Caco-2 (cell line): ENCODE measurements at regions not wholly inside any gene's neighbourhood (a gene's known extent, or its start where the extent isn't known, plus 50 kb on each side); places are given as distances from the start of the nearest gene placed in this dataset.
A peak's percentile ranks its signal among the peaks of the same experiment; 100 is the strongest.

Experiments used
- BruUV-seq: library from RNA; stranded (reverse); fragments of 400-500 nt; replicated peaks from 2 replicates; lab custom pipeline; 2021; lab: Mats Ljungman, UMichigan
- CTCF ChIA-PET: fragments of 300-600 bp; sonication (Branson Sonifier 250); formaldehyde crosslinking; loops from one replicate; lab custom pipeline; 2022; ENCODE audit warnings: antibody characterized with exemption; lab: Charles Lee
- POLR2A ChIA-PET: fragments of 300-600 bp; sonication (Branson Sonifier 250); formaldehyde crosslinking; loops from one replicate; lab custom pipeline; 2022; ENCODE audit warnings: antibody characterized with exemption; lab: Charles Lee
- DNase-seq, 2 experiments: peaks; one replicate each; pipeline versions ENCODE4 v3.0.0 to v3.0.0-alpha.2; 2020 to 2022
- H3K27me3 ChIP-seq: replicated peaks from 2 replicates; pipeline ENCODE4 v1.6.0; 2011; ENCODE audit warnings: low read length; ENCODE audit not compliant: control insufficient read depth, insufficient read depth
- H3K36me3 ChIP-seq: 2 replicates; pipeline ENCODE4 v1.5.1; 2011; ENCODE audit warnings: low read length; ENCODE audit not compliant: control insufficient read depth, insufficient read depth
- H3K4me1 ChIP-seq: fragments of 250-450 bp; sonication (Bioruptor Pico); 2 replicates; pipeline ENCODE4 v1.5.1; 2020; ENCODE audit warnings: mild to moderate bottlenecking
- H3K4me3 ChIP-seq: 2 replicates; pipeline ENCODE4 v1.5.1; 2011; ENCODE audit warnings: low read depth, mild to moderate bottlenecking, control low read depth, low read length
- H3K9me3 ChIP-seq: fragments of 250-450 bp; sonication (Bioruptor Pico); 2 replicates; pipeline ENCODE4 v1.5.1; 2020; ENCODE audit warnings: mild to moderate bottlenecking, moderate library complexity
- H3K27ac Mint-ChIP-seq: one replicate; pipeline ENCODE4 v1.8.0; 2022; ENCODE audit warnings: mixed read lengths; ENCODE audit not compliant: unreplicated experiment
- H3K27me3 Mint-ChIP-seq: one replicate; pipeline ENCODE4 v1.8.0; 2022; ENCODE audit warnings: mixed read lengths; ENCODE audit not compliant: insufficient read depth, unreplicated experiment
- H3K36me3 Mint-ChIP-seq: one replicate; pipeline ENCODE4 v1.8.0; 2022; ENCODE audit warnings: mild to moderate bottlenecking, mixed read lengths; ENCODE audit not compliant: insufficient read depth, unreplicated experiment
- H3K4me1 Mint-ChIP-seq: one replicate; pipeline ENCODE4 v1.8.0; 2022; ENCODE audit warnings: low read depth, mixed read lengths; ENCODE audit not compliant: unreplicated experiment
- H3K4me3 Mint-ChIP-seq: one replicate; pipeline ENCODE4 v1.8.0; 2022; ENCODE audit warnings: mild to moderate bottlenecking, moderate library complexity, mixed read lengths; ENCODE audit not compliant: unreplicated experiment
- H3K9me3 Mint-ChIP-seq: one replicate; pipeline ENCODE4 v1.8.0; 2022; ENCODE audit warnings: mixed read lengths; ENCODE audit not compliant: unreplicated experiment
- intact Hi-C: fragments of 100-400 bp; cut with micrococcal nuclease; formaldehyde crosslinking; loops from one replicate; pipeline ENCODE4 v1.10.0; 2022; ENCODE audit not compliant: unreplicated experiment
- TF ChIP-seq, protein P1 (sequence below), 2 experiments: fragments of 200-600 bp in 1 of 2; IDR thresholded peaks; 1 replicate in 1 of 2; 2 replicates in 1 of 2; pipeline versions ENCODE4 v1.5.1 to v1.8.0; 2011 to 2022; ENCODE audit warnings: antibody characterized with exemption in 1 of 2, control low read depth in 1 of 2, inconsistent platforms in 1 of 2, low read depth in 1 of 2, low read length in 1 of 2, mild to moderate bottlenecking in 1 of 2, moderate library complexity in 1 of 2; ENCODE audit not compliant: insufficient read depth in 1 of 2, severe bottlenecking in 1 of 2, unreplicated experiment in 1 of 2

DNA sequence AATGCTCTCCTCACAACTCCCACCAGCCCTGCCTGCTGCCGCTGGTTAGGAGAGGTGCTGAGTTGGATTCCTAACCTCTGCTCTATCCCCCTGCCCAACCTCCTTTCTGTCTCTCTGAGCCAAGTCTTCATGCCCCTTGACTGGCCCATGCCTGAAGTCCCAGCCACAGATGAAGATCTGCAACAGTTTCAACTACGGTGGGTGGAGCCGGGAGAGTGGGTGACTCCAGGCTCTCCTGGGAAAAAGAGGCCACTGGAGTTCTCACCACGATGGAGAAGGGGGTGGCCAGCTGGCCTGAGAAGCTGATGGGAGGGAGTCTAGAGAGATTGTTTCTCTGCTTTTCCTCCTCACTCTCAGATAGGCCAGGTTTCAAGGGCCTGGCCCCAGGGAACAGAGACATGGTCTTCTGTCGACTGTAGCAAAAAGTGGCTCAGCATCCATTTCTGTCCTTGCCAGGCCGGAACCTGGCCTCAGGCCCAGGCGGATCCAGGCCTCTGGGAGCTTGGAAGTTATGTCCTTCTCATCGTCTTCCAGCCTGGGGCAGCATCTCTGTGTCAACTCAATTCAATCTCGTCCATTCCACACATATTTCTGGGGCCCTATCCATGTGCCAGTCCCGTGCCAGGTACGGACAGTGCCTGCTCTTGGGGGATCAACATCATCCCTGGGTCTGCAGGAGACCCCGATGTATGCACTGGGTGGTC lies 75.3 kb downstream of the INHBB start:
- Mint-ChIP-seq H3K36me3 (no peaks in the 10 kb centered on the region), H3K27ac (no peak overlapping the region), H3K9me3 (no peaks in the 10 kb centered on the region), H3K4me3 (no peak overlapping the region), H3K4me1 (no peaks in the 10 kb centered on the region), H3K27me3 (no peaks in the 10 kb centered on the region)
- ChIA-PET CTCF (no interaction called here), POLR2A (no interaction called here)
- TF ChIP-seq, protein P1, sequence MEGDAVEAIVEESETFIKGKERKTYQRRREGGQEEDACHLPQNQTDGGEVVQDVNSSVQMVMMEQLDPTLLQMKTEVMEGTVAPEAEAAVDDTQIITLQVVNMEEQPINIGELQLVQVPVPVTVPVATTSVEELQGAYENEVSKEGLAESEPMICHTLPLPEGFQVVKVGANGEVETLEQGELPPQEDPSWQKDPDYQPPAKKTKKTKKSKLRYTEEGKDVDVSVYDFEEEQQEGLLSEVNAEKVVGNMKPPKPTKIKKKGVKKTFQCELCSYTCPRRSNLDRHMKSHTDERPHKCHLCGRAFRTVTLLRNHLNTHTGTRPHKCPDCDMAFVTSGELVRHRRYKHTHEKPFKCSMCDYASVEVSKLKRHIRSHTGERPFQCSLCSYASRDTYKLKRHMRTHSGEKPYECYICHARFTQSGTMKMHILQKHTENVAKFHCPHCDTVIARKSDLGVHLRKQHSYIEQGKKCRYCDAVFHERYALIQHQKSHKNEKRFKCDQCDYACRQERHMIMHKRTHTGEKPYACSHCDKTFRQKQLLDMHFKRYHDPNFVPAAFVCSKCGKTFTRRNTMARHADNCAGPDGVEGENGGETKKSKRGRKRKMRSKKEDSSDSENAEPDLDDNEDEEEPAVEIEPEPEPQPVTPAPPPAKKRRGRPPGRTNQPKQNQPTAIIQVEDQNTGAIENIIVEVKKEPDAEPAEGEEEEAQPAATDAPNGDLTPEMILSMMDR (IDR thresholded peaks at IDR 0.05; ENCODE audit: insufficient read depth in 1 of 2, low read depth in 1 of 2, low read length in 1 of 2, severe bottlenecking in 1 of 2, unreplicated experiment in 1 of 2): no peak
- no TSS peak for BruUV-seq
- no peak overlapping the region for H3K4me3 ChIP-seq
- DNase-seq: no peak
- peaks cover 7% of the 10 kb centered on the region; the same call in 1 of the 2 replicates for H3K4me1 ChIP-seq
- H3K36me3 ChIP-seq: no peaks in the 10 kb centered on the region
- no peaks in the 10 kb centered on the region for H3K9me3 ChIP-seq
- H3K27me3 ChIP-seq: no peaks in the 10 kb centered on the region
- intact Hi-C loops: no loop called here

DNA sequence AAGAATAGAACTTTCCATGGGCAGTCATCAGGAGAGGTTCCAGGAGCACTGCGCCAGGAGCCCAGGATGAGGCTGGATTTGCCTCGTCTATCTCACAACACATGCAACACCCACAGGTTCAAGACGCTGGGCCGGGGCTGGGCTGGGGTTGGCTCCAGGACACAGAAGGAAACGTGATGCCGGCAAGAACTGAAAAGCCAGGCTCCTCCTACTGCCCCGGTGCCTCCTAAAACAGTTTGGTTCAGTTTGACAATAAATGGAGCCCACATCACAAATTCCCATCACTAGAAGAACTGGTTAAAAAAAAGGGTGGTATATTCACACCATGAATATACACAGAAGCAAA lies 75.9 kb downstream of the INHBB start:
- TF ChIP-seq, protein P1 (IDR thresholded peaks at IDR 0.05; ENCODE audit: insufficient read depth in 1 of 2, low read depth in 1 of 2, low read length in 1 of 2, severe bottlenecking in 1 of 2, unreplicated experiment in 1 of 2): no peak
- H3K27ac Mint-ChIP-seq: no peak overlapping the region
- Histone ChIP-seq H3K36me3 (no peaks in the 10 kb centered on the region), H3K27me3 (no peaks in the 10 kb centered on the region), H3K4me3 (no peak overlapping the region), H3K9me3 (no peaks in the 10 kb centered on the region), H3K4me1 (peaks cover 7% of the 10 kb centered on the region; the same call in 1 of the 2 replicates)
- no peak overlapping the region for H3K4me3 Mint-ChIP-seq
- H3K36me3 Mint-ChIP-seq: no peaks in the 10 kb centered on the region
- POLR2A ChIA-PET: no interaction called here
- no peak for DNase-seq
- intact Hi-C loops: no loop called here
- H3K9me3 Mint-ChIP-seq: no peaks in the 10 kb centered on the region
- no peaks in the 10 kb centered on the region for H3K27me3 Mint-ChIP-seq
- no TSS peak for BruUV-seq
- no peaks in the 10 kb centered on the region for H3K4me1 Mint-ChIP-seq
- CTCF ChIA-PET: no interaction called here

DNA sequence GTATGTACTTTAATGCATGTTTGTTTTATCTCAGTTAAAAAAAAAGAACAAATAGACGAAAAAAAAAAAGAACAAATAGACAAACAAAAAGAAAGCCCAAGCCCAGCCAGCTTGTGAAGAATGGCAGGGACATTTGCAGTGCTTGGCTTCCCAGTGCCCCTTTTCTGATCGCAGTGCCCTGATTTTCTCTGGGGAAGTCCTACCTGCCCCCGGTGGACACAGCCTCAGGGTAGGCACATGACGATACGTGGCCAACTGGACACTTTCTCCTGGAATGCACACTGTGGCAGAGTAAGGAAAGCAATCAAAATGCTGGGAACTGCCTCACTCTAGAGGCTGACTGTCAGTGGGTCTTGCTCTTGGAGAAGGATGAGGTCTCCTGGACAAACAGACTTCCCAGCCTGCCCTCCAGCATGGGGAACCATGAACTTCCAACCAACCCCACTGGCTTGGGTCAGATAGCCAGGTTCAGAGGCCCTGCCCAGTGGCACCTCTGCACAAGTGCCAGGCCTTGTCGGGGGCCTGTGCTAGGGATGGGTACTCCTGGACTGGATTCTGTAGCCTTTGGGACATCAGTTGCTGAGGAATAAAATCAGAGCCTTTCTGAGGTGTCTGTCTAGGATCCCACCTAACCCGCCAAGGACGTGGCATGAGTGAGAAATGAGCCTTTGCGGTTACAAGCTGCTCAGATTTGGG lies 76.7 kb downstream of the INHBB start:
- DNase-seq: no peak
- CTCF ChIA-PET: no interaction called here
- Mint-ChIP-seq H3K9me3 (no peaks in the 10 kb centered on the region), H3K4me1 (no peaks in the 10 kb centered on the region), H3K27ac (peak overlapping the region; percentile 53), H3K4me3 (no peak overlapping the region), H3K27me3 (no peaks in the 10 kb centered on the region), H3K36me3 (no peaks in the 10 kb centered on the region)
- no peaks in the 10 kb centered on the region for H3K36me3 ChIP-seq
- no TSS peak for BruUV-seq
- no peaks in the 10 kb centered on the region for H3K27me3 ChIP-seq
- H3K4me3 ChIP-seq: no peak overlapping the region
- no peaks in the 10 kb centered on the region for H3K9me3 ChIP-seq
- intact Hi-C loops: no loop called here
- H3K4me1 ChIP-seq: peaks cover 7% of the 10 kb centered on the region; the same call in 1 of the 2 replicates
- POLR2A ChIA-PET: no interaction called here
- TF ChIP-seq, protein P1 (IDR thresholded peaks at IDR 0.05; ENCODE audit: insufficient read depth in 1 of 2, low read depth in 1 of 2, low read length in 1 of 2, severe bottlenecking in 1 of 2, unreplicated experiment in 1 of 2): no peak
